Trophoblast cell (in vitro differentiated cells and primary cell): ENCODE measurements at regions not wholly inside any gene's neighbourhood (a gene's known extent, or its start where the extent isn't known, plus 50 kb on each side); places are given as distances from the start of the nearest gene placed in this dataset.

ENCODE experiments used
- DNase-seq, 2 donors: peaks; one replicate each; pipeline ENCODE4 v3.0.0-alpha.2; 2016
- H2AFZ ChIP-seq: 2 replicates; pipeline ENCODE4 v1.6.1; 2013; ENCODE audit warnings: low read length, moderate library complexity, mild to moderate bottlenecking; ENCODE audit not compliant: insufficient read depth, poor library complexity
- H2AK5ac ChIP-seq: 2 replicates; pipeline ENCODE4 v1.6.1; 2013; ENCODE audit warnings: mild to moderate bottlenecking, low read length
- H2BK120ac ChIP-seq: 2 replicates; pipeline ENCODE4 v1.6.1; 2013; ENCODE audit warnings: low read length, mild to moderate bottlenecking, moderate library complexity; ENCODE audit not compliant: insufficient read depth, poor library complexity
- H2BK12ac ChIP-seq: 2 replicates; pipeline ENCODE4 v1.6.1; 2013; ENCODE audit warnings: mild to moderate bottlenecking, low read length, moderate library complexity
- H2BK5ac ChIP-seq: 2 replicates; pipeline ENCODE4 v1.6.1; 2013; ENCODE audit warnings: low read length, low read depth, moderate library complexity, mild to moderate bottlenecking; ENCODE audit not compliant: poor library complexity
- H3K14ac ChIP-seq: 2 replicates; pipeline ENCODE4 v1.6.1; 2013; ENCODE audit warnings: mild to moderate bottlenecking, low read length
- H3K18ac ChIP-seq: 2 replicates; pipeline ENCODE4 v1.6.1; 2013; ENCODE audit warnings: mild to moderate bottlenecking, low read length
- H3K23ac ChIP-seq: 2 replicates; pipeline ENCODE4 v1.6.1; 2013; ENCODE audit warnings: low read length
- H3K27ac ChIP-seq: 2 replicates; pipeline ENCODE4 v1.5.1; 2013; ENCODE audit warnings: low read depth, mild to moderate bottlenecking, inconsistent platforms, low read length, moderate library complexity
- H3K27me3 ChIP-seq: 2 replicates; pipeline ENCODE4 v1.6.1; 2013; ENCODE audit warnings: inconsistent platforms, mild to moderate bottlenecking, low read length, moderate library complexity; ENCODE audit not compliant: insufficient read depth
- H3K36me3 ChIP-seq, 2 experiments: 1 replicate in 1 of 2; 2 replicates in 1 of 2; pipeline ENCODE4 v1.6.1; 2013; ENCODE audit warnings: low read length in 2 of 2, mild to moderate bottlenecking in 2 of 2, moderate library complexity in 1 of 2; ENCODE audit not compliant: insufficient read depth in 2 of 2, control insufficient read depth in 1 of 2
- H3K4ac ChIP-seq: 2 replicates; pipeline ENCODE4 v1.6.1; 2013; ENCODE audit warnings: low read depth, mild to moderate bottlenecking, low read length, moderate library complexity
- H3K4me1 ChIP-seq, 2 experiments: 1 replicate in 1 of 2; 2 replicates in 1 of 2; pipeline ENCODE4 v1.6.1; 2013; ENCODE audit warnings: low read length in 2 of 2, mild to moderate bottlenecking in 2 of 2, moderate library complexity in 1 of 2; ENCODE audit not compliant: insufficient read depth in 2 of 2, control insufficient read depth in 1 of 2
- H3K4me2 ChIP-seq: 2 replicates; pipeline ENCODE4 v1.6.1; 2013; ENCODE audit warnings: inconsistent platforms, mild to moderate bottlenecking, low read length, moderate library complexity
- H3K4me3 ChIP-seq: 2 replicates; pipeline ENCODE4 v1.5.1; 2013; ENCODE audit warnings: mild to moderate bottlenecking, low read depth, low read length, inconsistent platforms
- H3K79me1 ChIP-seq: one replicate; pipeline ENCODE4 v1.6.1; 2013; ENCODE audit warnings: low read length
- H3K79me2 ChIP-seq: 2 replicates; pipeline ENCODE4 v1.6.1; 2013; ENCODE audit warnings: low read length, mild to moderate bottlenecking; ENCODE audit not compliant: control insufficient read depth, insufficient read depth, poor library complexity
- H3K9ac ChIP-seq: 2 replicates; pipeline ENCODE4 v1.6.1; 2013; ENCODE audit warnings: mild to moderate bottlenecking, low read length
- H3K9me3 ChIP-seq: 2 replicates; pipeline ENCODE4 v1.6.1; 2013; ENCODE audit warnings: low read depth, mild to moderate bottlenecking, control low read depth, inconsistent platforms, low read length; ENCODE audit not compliant: insufficient read depth
- H4K12ac ChIP-seq: 2 replicates; pipeline ENCODE4 v1.6.1; 2013; ENCODE audit warnings: low read depth, mild to moderate bottlenecking, low read length, moderate library complexity
- H4K8ac ChIP-seq: 2 replicates; pipeline ENCODE4 v1.6.1; 2013; ENCODE audit warnings: low read depth, mild to moderate bottlenecking, low read length, moderate library complexity
- H4K91ac ChIP-seq: one replicate; pipeline ENCODE4 v1.6.1; 2013; ENCODE audit warnings: low read depth, mild to moderate bottlenecking, low read length, moderate library complexity
- WGBS: extraction: QIAGEN DNeasy Blood & Tissue Kit; methylation state at CpG from one replicate; pipeline ENCODE4 v1.1.7; 2013; ENCODE audit warnings: missing lambda C conversion rate; ENCODE audit not compliant: insufficient read length, insufficient coverage; ENCODE audit errors: extremely low coverage; 5-methylcytosine and 5-hydroxymethylcytosine counted together

DNA sequence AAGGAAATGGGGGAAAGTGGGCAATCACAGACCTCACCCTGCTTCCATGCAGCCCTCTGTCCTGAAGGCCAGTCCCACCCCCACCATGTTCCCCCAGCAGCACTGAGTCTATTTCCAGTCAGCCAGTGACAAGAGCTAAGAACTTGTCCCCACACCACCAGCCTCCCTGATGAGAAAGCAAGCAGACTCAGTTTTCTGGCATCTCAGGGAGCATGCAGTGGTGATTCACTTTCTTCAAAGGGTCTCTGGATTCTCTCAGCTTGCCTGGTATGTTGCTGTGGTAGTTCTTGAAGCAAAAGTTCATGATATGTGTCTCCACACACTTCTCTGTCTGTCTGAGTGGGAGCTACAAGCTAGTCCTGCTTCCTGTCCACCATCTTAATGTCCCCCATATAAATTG, 799.9 kb upstream of the TYRP1 start:
- no peak overlapping the region for H3K4ac ChIP-seq
- no peak overlapping the region for H2BK12ac ChIP-seq
- H3K27me3 ChIP-seq, result no peaks in the 10 kb centered on the region
- H3K4me3 ChIP-seq, result no peak overlapping the region
- H2AFZ ChIP-seq, result no peak overlapping the region
- H4K8ac ChIP-seq, result peak overlapping the region; percentile 48
- no peaks in the 10 kb centered on the region for H3K79me2 ChIP-seq
- no peak overlapping the region for H3K4me2 ChIP-seq
- H2BK120ac ChIP-seq, result no peak overlapping the region
- no peak overlapping the region for H4K12ac ChIP-seq
- H2AK5ac ChIP-seq, result no peak overlapping the region
- DNase-seq, result peak in 1 of 2 donors; percentile 12
- no peak overlapping the region for H2BK5ac ChIP-seq
- no peak overlapping the region for H3K18ac ChIP-seq
- H3K23ac ChIP-seq, result no peak overlapping the region
- no peak overlapping the region for H3K14ac ChIP-seq
- H4K91ac ChIP-seq, result no peak overlapping the region
- no peaks in the 10 kb centered on the region for H3K9me3 ChIP-seq
- H3K9ac ChIP-seq, result no peak overlapping the region
- peak overlapping the region; percentile 68 for H3K27ac ChIP-seq
- H3K79me1 ChIP-seq, result peaks cover 4% of the 10 kb centered on the region
- peaks cover 2 to 8% of the 10 kb centered on the region in 2 experiments for H3K4me1 ChIP-seq
- no peaks in the 10 kb centered on the region for H3K36me3 ChIP-seq

DNA sequence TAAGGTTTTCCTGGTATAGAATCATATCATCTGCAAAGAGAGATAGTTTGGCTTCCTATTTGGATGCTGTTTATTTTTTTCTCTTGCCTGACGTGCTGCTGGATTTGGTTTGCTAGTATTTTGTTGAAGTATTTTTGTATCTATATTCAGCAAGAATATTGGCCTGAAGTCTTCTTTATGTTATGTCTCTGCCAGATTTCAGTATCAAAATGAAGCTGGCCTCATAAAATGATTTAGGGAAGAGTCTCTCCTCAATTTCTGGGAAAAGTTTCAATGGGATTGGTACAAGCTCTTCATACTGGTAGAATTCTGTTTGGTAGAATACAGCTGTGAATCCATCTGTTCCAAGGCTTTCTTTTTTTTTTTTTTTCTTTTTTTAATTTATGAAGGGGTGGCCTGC, 799.0 kb upstream of the TYRP1 start:
- no CpG with 5 or more reads among the region's 1 CpG for WGBS

DNA sequence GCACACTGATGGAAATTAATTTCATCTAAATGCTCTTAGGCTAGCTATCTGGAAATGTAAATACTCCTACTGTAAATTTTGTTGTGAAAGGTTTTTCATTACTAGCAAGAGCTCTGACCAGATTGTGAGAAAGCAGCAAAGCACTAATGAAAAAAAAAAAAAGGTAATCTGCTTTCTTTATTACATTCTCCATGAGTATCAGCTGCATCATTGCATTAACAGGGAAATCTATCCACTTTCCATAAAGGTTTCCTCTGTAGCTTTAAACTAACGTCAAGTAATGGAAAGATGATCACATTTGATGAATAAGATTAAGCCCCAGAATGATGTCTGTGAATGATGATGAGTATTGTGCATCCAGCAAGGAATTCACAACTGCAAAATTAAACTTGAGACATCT, 790.6 kb upstream of the TYRP1 start:
- Histone ChIP-seq H3K23ac (no peak overlapping the region), H3K18ac (no peak overlapping the region), H2BK5ac (no peak overlapping the region), H3K79me1 (no peaks in the 10 kb centered on the region), H3K27ac (no peak overlapping the region), H2AFZ (no peak overlapping the region), H3K4me1 (no peaks in the 10 kb centered on the region), H3K14ac (no peak overlapping the region), H3K4me3 (no peak overlapping the region), H3K4me2 (no peak overlapping the region), H3K9me3 (no peaks in the 10 kb centered on the region), H4K12ac (no peak overlapping the region), H3K36me3 (no peaks in the 10 kb centered on the region), H4K8ac (no peak overlapping the region), H2BK12ac (no peak overlapping the region), H2BK120ac (no peak overlapping the region), H4K91ac (no peak overlapping the region), H3K27me3 (no peaks in the 10 kb centered on the region), H2AK5ac (no peak overlapping the region), H3K9ac (no peak overlapping the region), H3K4ac (no peak overlapping the region), H3K79me2 (no peaks in the 10 kb centered on the region)
- DNase-seq, result no peak
- no CpG with 5 or more reads among the region's 1 CpG for WGBS

More for the DNA sequence above, 799.0 kb upstream of the TYRP1 start:
- no peak overlapping the region for H2BK5ac ChIP-seq
- H3K79me2 ChIP-seq, result no peaks in the 10 kb centered on the region
- DNase-seq, result no peak
- no peaks in the 10 kb centered on the region for H3K9me3 ChIP-seq
- H3K4me2 ChIP-seq, result no peak overlapping the region
- no peak overlapping the region for H3K18ac ChIP-seq
- no peak overlapping the region for H3K4me3 ChIP-seq
- no peak overlapping the region for H2BK120ac ChIP-seq
- no peak overlapping the region for H4K91ac ChIP-seq
- no peak overlapping the region for H3K9ac ChIP-seq
- H3K23ac ChIP-seq, result no peak overlapping the region
- no peak overlapping the region for H2AK5ac ChIP-seq
- peaks cover 4% of the 10 kb centered on the region for H3K79me1 ChIP-seq
- no peak overlapping the region for H3K4ac ChIP-seq
- no peak overlapping the region for H4K8ac ChIP-seq
- H4K12ac ChIP-seq, result no peak overlapping the region
- peaks cover 2 to 8% of the 10 kb centered on the region in 2 experiments for H3K4me1 ChIP-seq
- H3K27me3 ChIP-seq, result no peaks in the 10 kb centered on the region
- H2BK12ac ChIP-seq, result no peak overlapping the region
- no peaks in the 10 kb centered on the region for H3K36me3 ChIP-seq
- no peak overlapping the region for H3K27ac ChIP-seq
- H3K14ac ChIP-seq, result no peak overlapping the region
- H2AFZ ChIP-seq, result no peak overlapping the region

DNA sequence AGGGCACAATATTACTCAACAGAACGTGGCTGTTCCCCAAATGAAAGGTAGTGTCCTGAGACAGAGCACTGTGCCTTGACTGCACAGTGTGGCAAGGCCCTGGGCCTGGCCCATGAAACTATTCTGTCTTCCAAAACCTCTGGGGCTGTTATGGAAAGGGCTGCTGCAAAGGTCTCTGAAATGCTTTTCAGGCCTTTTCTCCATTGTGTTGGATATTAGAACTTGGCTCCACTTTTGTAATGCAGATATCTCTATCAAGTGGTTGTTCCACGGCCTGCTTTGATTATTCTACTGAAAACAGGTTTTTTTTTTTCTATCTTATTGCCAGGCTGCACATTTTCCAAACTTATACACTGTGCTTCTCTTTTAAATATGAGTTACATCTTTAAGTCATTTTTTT, 777.5 kb upstream of the TYRP1 start:
- no peaks in the 10 kb centered on the region for H3K36me3 ChIP-seq
- H3K14ac ChIP-seq, result no peak overlapping the region
- no CpG with 5 or more reads among the region's 2 CpGs for WGBS
- no peak overlapping the region for H3K4ac ChIP-seq
- H3K27ac ChIP-seq, result no peak overlapping the region
- no peak overlapping the region for H2BK12ac ChIP-seq
- H3K27me3 ChIP-seq, result no peaks in the 10 kb centered on the region
- H2AFZ ChIP-seq, result no peak overlapping the region
- H3K18ac ChIP-seq, result no peak overlapping the region
- no peak overlapping the region for H3K4me3 ChIP-seq
- H3K9ac ChIP-seq, result no peak overlapping the region
- H3K4me2 ChIP-seq, result no peak overlapping the region
- H2BK120ac ChIP-seq, result no peak overlapping the region
- no peak overlapping the region for H2AK5ac ChIP-seq
- H3K79me1 ChIP-seq, result no peaks in the 10 kb centered on the region
- no peaks in the 10 kb centered on the region for H3K79me2 ChIP-seq
- H3K4me1 ChIP-seq, result no peaks in the 10 kb centered on the region
- no peak overlapping the region for H3K23ac ChIP-seq
- no peak overlapping the region for H2BK5ac ChIP-seq
- no peak overlapping the region for H4K8ac ChIP-seq
- no peaks in the 10 kb centered on the region for H3K9me3 ChIP-seq
- DNase-seq, result no peak
- no peak overlapping the region for H4K12ac ChIP-seq
- H4K91ac ChIP-seq, result no peak overlapping the region
